GM19238 (cell line): ENCODE measurements at regions not wholly inside any gene's neighbourhood (a gene's known extent, or its start where the extent isn't known, plus 50 kb on each side); places are given as distances from the start of the nearest gene placed in this dataset.
"Not testable (repeated sequence)": the region's sequence is repeated elsewhere in the genome, so short reads cannot be mapped to it uniquely, and the experiment has no call there.

Experiments
- DNase-seq: peaks from one replicate; pipeline ENCODE4 v3.0.0; 2011; ENCODE audit warnings: low spot score; ENCODE audit not compliant: insufficient read length

GRCh38 chr13:59392328-59392727 is 771.4 kb downstream of the DIAPH3 start:
- DNase-seq, result no peak

- no peak for DNase-seq
These were observed 769.2 kb downstream of the DIAPH3 start for GRCh38 chr13:59394496-59394895.

- no peak for DNase-seq
These were observed 765.6 kb downstream of the DIAPH3 start for GRCh38 chr13:59398127-59398526.

- no peak for DNase-seq
These were observed 765.1 kb downstream of the DIAPH3 start for GRCh38 chr13:59398661-59399060.

- DNase-seq, result no peak
These were observed 764.2 kb downstream of the DIAPH3 start for GRCh38 chr13:59399513-59399912.

- DNase-seq, result no peak
These were observed 759.4 kb downstream of the DIAPH3 start for GRCh38 chr13:59404331-59404730.

- DNase-seq, result not testable (repeated sequence)
These were observed 756.5 kb downstream of the DIAPH3 start for GRCh38 chr13:59407251-59407650.

- DNase-seq, result no peak
These were observed 755.0 kb downstream of the DIAPH3 start for GRCh38 chr13:59408738-59409137.

GRCh38 chr13:59409211-59409610 is 754.5 kb downstream of the DIAPH3 start:
- no peak for DNase-seq

- no peak for DNase-seq
These were observed 754.0 kb downstream of the DIAPH3 start for GRCh38 chr13:59409634-59410200.

GRCh38 chr13:59413126-59413525 is 750.6 kb downstream of the DIAPH3 start:
- DNase-seq, result no peak

GRCh38 chr13:59414006-59414405 is 749.7 kb downstream of the DIAPH3 start:
- DNase-seq, result no peak

GRCh38 chr13:59415498-59415897 is 748.2 kb downstream of the DIAPH3 start:
- DNase-seq, result no peak

GRCh38 chr13:59416561-59416960 is 747.2 kb downstream of the DIAPH3 start:
- no peak for DNase-seq

GRCh38 chr13:59422646-59423045 is 741.1 kb downstream of the DIAPH3 start:
- no peak for DNase-seq

GRCh38 chr13:59423708-59424340 is 739.9 kb downstream of the DIAPH3 start:
- no peak for DNase-seq

GRCh38 chr13:59424661-59425060 is 739.1 kb downstream of the DIAPH3 start:
- DNase-seq, result no peak

GRCh38 chr13:59425211-59425741 is 738.5 kb downstream of the DIAPH3 start:
- no peak for DNase-seq

- DNase-seq, result no peak
These were observed 728.7 kb downstream of the DIAPH3 start for GRCh38 chr13:59435024-59435423.

GRCh38 chr13:59437544-59438301 is 726.0 kb downstream of the DIAPH3 start:
- no peak for DNase-seq

GRCh38 chr13:59439776-59440428 is 723.8 kb downstream of the DIAPH3 start:
- DNase-seq, result no peak

- not testable (repeated sequence) for DNase-seq
These were observed 722.7 kb downstream of the DIAPH3 start for GRCh38 chr13:59441068-59441467.
